ENCODE measurements at regions not wholly inside any gene's neighbourhood (a gene's known extent, or its start where the extent isn't known, plus 50 kb on each side); places are given as distances from the start of the nearest gene placed in this dataset.

GRCh38 chr13:80476953-80477352 is 136.0 kb upstream of the SPRY2 start:
- TF ChIP-seq POLR2A (IDR thresholded peaks at IDR 0.05): no peak
- TF ChIP-seq, protein P1, sequence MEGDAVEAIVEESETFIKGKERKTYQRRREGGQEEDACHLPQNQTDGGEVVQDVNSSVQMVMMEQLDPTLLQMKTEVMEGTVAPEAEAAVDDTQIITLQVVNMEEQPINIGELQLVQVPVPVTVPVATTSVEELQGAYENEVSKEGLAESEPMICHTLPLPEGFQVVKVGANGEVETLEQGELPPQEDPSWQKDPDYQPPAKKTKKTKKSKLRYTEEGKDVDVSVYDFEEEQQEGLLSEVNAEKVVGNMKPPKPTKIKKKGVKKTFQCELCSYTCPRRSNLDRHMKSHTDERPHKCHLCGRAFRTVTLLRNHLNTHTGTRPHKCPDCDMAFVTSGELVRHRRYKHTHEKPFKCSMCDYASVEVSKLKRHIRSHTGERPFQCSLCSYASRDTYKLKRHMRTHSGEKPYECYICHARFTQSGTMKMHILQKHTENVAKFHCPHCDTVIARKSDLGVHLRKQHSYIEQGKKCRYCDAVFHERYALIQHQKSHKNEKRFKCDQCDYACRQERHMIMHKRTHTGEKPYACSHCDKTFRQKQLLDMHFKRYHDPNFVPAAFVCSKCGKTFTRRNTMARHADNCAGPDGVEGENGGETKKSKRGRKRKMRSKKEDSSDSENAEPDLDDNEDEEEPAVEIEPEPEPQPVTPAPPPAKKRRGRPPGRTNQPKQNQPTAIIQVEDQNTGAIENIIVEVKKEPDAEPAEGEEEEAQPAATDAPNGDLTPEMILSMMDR (IDR thresholded peaks at IDR 0.05): no peak
